K562 (cell line): ENCODE measurements at regions not wholly inside any gene's neighbourhood (a gene's known extent, or its start where the extent isn't known, plus 50 kb on each side); places are given as distances from the start of the nearest gene placed in this dataset.

Experiments used
- DMBX1 ChIP-seq: fragments of 250-450 bp; sonication (Bioruptor Pico); IDR thresholded peaks from 2 replicates; pipeline ENCODE4 v1.8.0; 2022; ENCODE audit warnings: inconsistent platforms, mild to moderate bottlenecking, moderate library complexity, borderline replicate concordance
- RCOR1 ChIP-seq, 2 experiments: IDR thresholded peaks; 2 replicates each; pipeline ENCODE4 v1.6.1; 2012; ENCODE audit warnings: low read depth in 2 of 2, low read length in 2 of 2, borderline replicate concordance in 1 of 2, improper control_type of control experiment in 1 of 2
- SMC3 ChIP-seq: conservative IDR thresholded peaks from 2 replicates; pipeline ENCODE4 v1.6.1; 2011; ENCODE audit warnings: low read depth, low read length, improper control_type of control experiment; ENCODE audit not compliant: insufficient read depth
- TAF15 ChIP-seq: fragments of 200-400 bp; formaldehyde crosslinking; IDR thresholded peaks from 2 replicates; pipeline ENCODE4 v1.6.1; 2017; ENCODE audit warnings: mild to moderate bottlenecking, low read depth, low read length, moderate library complexity
- ZNF212 ChIP-seq: fragments of 450-650 bp; formaldehyde crosslinking; IDR thresholded peaks from 2 replicates; pipeline ENCODE4 v1.4.0; 2020; ENCODE audit warnings: mild to moderate bottlenecking
- TF ChIP-seq, protein P1 (sequence below): sonication (generic); formaldehyde crosslinking; IDR thresholded peaks from 2 replicates; pipeline ENCODE4 v1.9.0; 2022; ENCODE audit warnings: mild to moderate bottlenecking, missing genetic modification reagents

DNA sequence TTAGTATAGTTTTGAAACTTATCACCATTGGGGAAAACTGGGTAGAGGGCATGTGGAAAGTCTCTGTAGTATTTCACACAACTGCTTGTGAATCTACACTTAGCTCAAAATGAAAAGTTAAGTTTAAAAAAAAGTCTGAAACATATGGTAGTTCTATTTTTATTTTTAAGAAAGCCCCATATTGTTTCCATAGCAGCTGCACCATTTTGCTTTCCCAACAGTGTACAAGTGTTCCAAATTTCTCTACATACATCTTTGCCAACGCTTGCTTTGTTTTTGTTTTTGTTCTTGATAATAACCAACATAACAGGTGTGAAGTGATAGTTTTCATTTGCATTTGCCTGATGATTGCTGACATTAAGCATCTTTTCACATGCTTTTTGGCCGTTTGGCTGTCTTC lies 445.2 kb downstream of the FAM181B start:
- no peak for TF ChIP-seq DMBX1 (CRISPR knock-in tag)
- TF ChIP-seq, protein P1, sequence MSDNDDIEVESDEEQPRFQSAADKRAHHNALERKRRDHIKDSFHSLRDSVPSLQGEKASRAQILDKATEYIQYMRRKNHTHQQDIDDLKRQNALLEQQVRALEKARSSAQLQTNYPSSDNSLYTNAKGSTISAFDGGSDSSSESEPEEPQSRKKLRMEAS (CRISPR knock-in tag) = no peak
- TF ChIP-seq RCOR1 (IDR thresholded peaks at IDR 0.05; ENCODE audit: borderline replicate concordance in 1 of 2, low read depth in 2 of 2, low read length in 2 of 2) = no peak
- TF ChIP-seq SMC3 = no peak
- no peak for TF ChIP-seq ZNF212 (CRISPR knock-in tag)
- TF ChIP-seq TAF15 = no peak
